ENCODE measurements at regions not wholly inside any gene's neighbourhood (a gene's known extent, or its start where the extent isn't known, plus 50 kb on each side); places are given as distances from the start of the nearest gene placed in this dataset.

GRCh38 chr2:196379600-196379999 lies 208.2 kb upstream of the STK17B start:
- TF ChIP-seq POLR2A (IDR thresholded peaks at IDR 0.05) (no peak), CTCF (IDR thresholded peaks at IDR 0.05 in 4 of 5, conservative IDR thresholded peaks at IDR 0.05 in 1 of 5) (no peak)

GRCh38 chr2:196380098-196380497 lies 208.7 kb upstream of the STK17B start:
- no peak for DNase-seq
- no peak overlapping the region for H3K27ac ChIP-seq
- in situ Hi-C loops (cut with MboI; ENCODE audit: low sequenced_read_pairs in 4 of 4) = no loop called here
- intact Hi-C loops (cut with DNase I; ENCODE audit: low total_unique reads) = no loop called here
- no peaks in the 10 kb centered on the region for H3K4me1 ChIP-seq
- no peaks in the 10 kb centered on the region for H3K36me3 ChIP-seq
- ATAC-seq = no peak
- no peaks in the 10 kb centered on the region for H3K9me3 ChIP-seq
- H3K27me3 ChIP-seq = no peaks in the 10 kb centered on the region
- TF ChIP-seq POLR2A (IDR thresholded peaks at IDR 0.05) (no peak), CTCF (IDR thresholded peaks at IDR 0.05 in 4 of 5, conservative IDR thresholded peaks at IDR 0.05 in 1 of 5) (no peak)
- H3K4me3 ChIP-seq = no peak overlapping the region

More at GRCh38 chr2:196379600-196379999, 208.2 kb upstream of the STK17B start:
- H3K4me1 ChIP-seq = no peaks in the 10 kb centered on the region
- no peak overlapping the region for H3K27ac ChIP-seq
- intact Hi-C loops (cut with DNase I; ENCODE audit: low total_unique reads) = no loop called here
- no peaks in the 10 kb centered on the region for H3K9me3 ChIP-seq
- in situ Hi-C loops (cut with MboI; ENCODE audit: low sequenced_read_pairs in 4 of 4) = no loop called here
- no peak overlapping the region for H3K4me3 ChIP-seq
- ATAC-seq (no peak), DNase-seq (no peak)
- H3K36me3 ChIP-seq = no peaks in the 10 kb centered on the region
- H3K27me3 ChIP-seq = no peaks in the 10 kb centered on the region

DNA sequence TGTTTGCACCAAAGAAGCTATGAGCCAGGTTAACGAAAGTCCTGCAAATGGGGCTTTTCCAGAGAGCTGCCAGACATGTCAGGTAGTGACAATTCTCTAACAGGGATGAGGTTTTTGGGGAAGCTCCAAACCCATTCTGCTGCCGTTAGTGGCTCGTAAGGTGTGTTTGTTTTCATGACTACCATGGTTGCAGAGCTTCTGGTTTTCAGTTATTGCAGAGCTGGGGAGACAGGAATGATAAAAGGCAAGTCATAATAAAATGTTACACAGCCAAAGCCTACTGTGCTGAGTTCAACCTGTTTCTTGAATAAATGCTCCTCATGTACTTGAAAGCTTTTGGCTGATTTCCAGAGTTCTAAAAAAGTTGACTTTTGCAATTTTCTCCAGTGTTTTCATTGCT lies 209.2 kb upstream of the STK17B start:
- H3K36me3 ChIP-seq = no peaks in the 10 kb centered on the region
- DNase-seq (no peak), ATAC-seq (no peak)
- H3K4me1 ChIP-seq = no peaks in the 10 kb centered on the region
- in situ Hi-C loops (cut with MboI; ENCODE audit: low sequenced_read_pairs in 4 of 4) (no loop called here), intact Hi-C loops (cut with DNase I; ENCODE audit: low total_unique reads) (no loop called here)
- no peak overlapping the region for H3K27ac ChIP-seq
- no peak overlapping the region for H3K4me3 ChIP-seq
- TF ChIP-seq POLR2A (IDR thresholded peaks at IDR 0.05) (no peak), CTCF (IDR thresholded peaks at IDR 0.05 in 4 of 5, conservative IDR thresholded peaks at IDR 0.05 in 1 of 5) (no peak)
- H3K9me3 ChIP-seq = no peaks in the 10 kb centered on the region
- no peaks in the 10 kb centered on the region for H3K27me3 ChIP-seq

DNA sequence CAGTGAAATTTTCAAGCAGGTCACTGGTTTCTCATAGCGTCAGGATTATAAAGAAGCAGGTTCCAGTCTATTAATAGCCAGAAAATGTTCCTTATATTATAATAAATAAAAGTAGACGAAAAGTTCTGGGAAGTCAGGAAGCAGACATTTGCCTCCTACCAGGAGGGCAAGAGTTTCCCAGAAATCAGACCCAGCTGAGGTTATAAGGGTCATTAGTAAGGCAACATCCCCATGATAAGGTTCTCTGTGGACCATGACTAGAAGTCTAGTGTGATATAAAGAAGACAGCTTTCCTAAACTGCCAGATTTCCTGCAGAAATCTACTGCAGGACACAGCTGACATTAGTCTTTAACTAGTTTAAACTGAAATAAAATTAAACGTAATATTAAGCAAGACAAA lies 210.1 kb upstream of the STK17B start:
- no peaks in the 10 kb centered on the region for H3K4me1 ChIP-seq
- DNase-seq (no peak), ATAC-seq (no peak)
- no peak for TF ChIP-seq POLR2A (IDR thresholded peaks at IDR 0.05)
- no peak for TF ChIP-seq CTCF (IDR thresholded peaks at IDR 0.05 in 4 of 5, conservative IDR thresholded peaks at IDR 0.05 in 1 of 5)
- H3K27me3 ChIP-seq = no peaks in the 10 kb centered on the region
- no peaks in the 10 kb centered on the region for H3K9me3 ChIP-seq
- no peaks in the 10 kb centered on the region for H3K36me3 ChIP-seq
- H3K27ac ChIP-seq = no peak overlapping the region
- intact Hi-C loops (cut with DNase I; ENCODE audit: low total_unique reads) (no loop called here), in situ Hi-C loops (cut with MboI; ENCODE audit: low sequenced_read_pairs in 4 of 4) (no loop called here)
- H3K4me3 ChIP-seq = no peak overlapping the region

DNA sequence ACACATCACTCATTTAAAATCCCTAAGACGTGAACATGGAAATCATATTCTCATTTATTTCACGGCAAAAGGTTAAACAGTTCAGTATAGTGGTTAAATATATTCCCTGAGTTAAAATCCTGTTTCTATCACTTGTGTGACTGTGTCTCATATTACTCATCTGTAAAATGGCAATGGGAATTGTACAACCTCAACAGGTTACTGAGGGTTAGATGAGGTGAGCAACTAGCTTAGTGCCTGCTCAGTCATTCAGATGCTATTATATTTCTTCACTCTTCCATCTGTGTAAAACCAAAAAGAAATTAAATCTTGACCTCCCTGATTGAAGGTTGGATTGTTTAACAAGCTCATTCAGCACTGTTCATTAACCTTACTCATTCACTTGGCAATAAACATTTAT lies 212.4 kb upstream of the STK17B start:
- in situ Hi-C loops (cut with MboI; ENCODE audit: low sequenced_read_pairs in 4 of 4) (no loop called here), intact Hi-C loops (cut with DNase I; ENCODE audit: low total_unique reads) (no loop called here)
- no peaks in the 10 kb centered on the region for H3K4me1 ChIP-seq
- H3K27me3 ChIP-seq = no peaks in the 10 kb centered on the region
- H3K4me3 ChIP-seq = no peak overlapping the region
- DNase-seq (no peak), ATAC-seq (no peak)
- no peak for TF ChIP-seq CTCF (IDR thresholded peaks at IDR 0.05 in 4 of 5, conservative IDR thresholded peaks at IDR 0.05 in 1 of 5)
- H3K27ac ChIP-seq = no peak overlapping the region
- no peaks in the 10 kb centered on the region for H3K36me3 ChIP-seq
- no peaks in the 10 kb centered on the region for H3K9me3 ChIP-seq

Data from gastrocnemius medialis (tissue), 4 donors.